ENCODE measurements at regions not wholly inside any gene's neighbourhood (a gene's known extent, or its start where the extent isn't known, plus 50 kb on each side); places are given as distances from the start of the nearest gene placed in this dataset.

- TF ChIP-seq, protein P1, sequence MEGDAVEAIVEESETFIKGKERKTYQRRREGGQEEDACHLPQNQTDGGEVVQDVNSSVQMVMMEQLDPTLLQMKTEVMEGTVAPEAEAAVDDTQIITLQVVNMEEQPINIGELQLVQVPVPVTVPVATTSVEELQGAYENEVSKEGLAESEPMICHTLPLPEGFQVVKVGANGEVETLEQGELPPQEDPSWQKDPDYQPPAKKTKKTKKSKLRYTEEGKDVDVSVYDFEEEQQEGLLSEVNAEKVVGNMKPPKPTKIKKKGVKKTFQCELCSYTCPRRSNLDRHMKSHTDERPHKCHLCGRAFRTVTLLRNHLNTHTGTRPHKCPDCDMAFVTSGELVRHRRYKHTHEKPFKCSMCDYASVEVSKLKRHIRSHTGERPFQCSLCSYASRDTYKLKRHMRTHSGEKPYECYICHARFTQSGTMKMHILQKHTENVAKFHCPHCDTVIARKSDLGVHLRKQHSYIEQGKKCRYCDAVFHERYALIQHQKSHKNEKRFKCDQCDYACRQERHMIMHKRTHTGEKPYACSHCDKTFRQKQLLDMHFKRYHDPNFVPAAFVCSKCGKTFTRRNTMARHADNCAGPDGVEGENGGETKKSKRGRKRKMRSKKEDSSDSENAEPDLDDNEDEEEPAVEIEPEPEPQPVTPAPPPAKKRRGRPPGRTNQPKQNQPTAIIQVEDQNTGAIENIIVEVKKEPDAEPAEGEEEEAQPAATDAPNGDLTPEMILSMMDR (IDR thresholded peaks at IDR 0.05), result no peak
- no peak for TF ChIP-seq POLR2A (IDR thresholded peaks at IDR 0.05)
- intact Hi-C loops (cut with DNase I; ENCODE audit: low total_unique reads), result no loop called here
- no peaks in the 10 kb centered on the region for H3K4me1 ChIP-seq
- no peak overlapping the region for H3K4me3 ChIP-seq
- no peaks in the 10 kb centered on the region for H3K36me3 ChIP-seq
- DNase-seq, result peak in 1 of 2 donors; percentile 42
- H3K27me3 ChIP-seq, result no peaks in the 10 kb centered on the region
- no peaks in the 10 kb centered on the region for H3K9me3 ChIP-seq
- H3K27ac ChIP-seq, result peak overlapping the region in 1 of 2 donors; percentile 29
These were observed 154.3 kb downstream of the ANKRD60 start for GRCh38 chr20:58073945-58074856.

GRCh38 chr20:58072695-58073671 lies 155.5 kb downstream of the ANKRD60 start:
- H3K27ac ChIP-seq, result no peak overlapping the region
- intact Hi-C loops (cut with DNase I; ENCODE audit: low total_unique reads), result no loop called here
- no peaks in the 10 kb centered on the region for H3K36me3 ChIP-seq
- no peaks in the 10 kb centered on the region for H3K27me3 ChIP-seq
- TF ChIP-seq, protein P1 (IDR thresholded peaks at IDR 0.05), result no peak
- no peak for TF ChIP-seq POLR2A (IDR thresholded peaks at IDR 0.05)
- no peaks in the 10 kb centered on the region for H3K9me3 ChIP-seq
- no peak overlapping the region for H3K4me3 ChIP-seq
- no peaks in the 10 kb centered on the region for H3K4me1 ChIP-seq
- DNase-seq, result no peak

GRCh38 chr20:58071991-58072390 lies 156.5 kb downstream of the ANKRD60 start:
- H3K4me1 ChIP-seq, result no peaks in the 10 kb centered on the region
- no peaks in the 10 kb centered on the region for H3K36me3 ChIP-seq
- no peak for DNase-seq
- no peaks in the 10 kb centered on the region for H3K9me3 ChIP-seq
- no peak overlapping the region for H3K27ac ChIP-seq
- TF ChIP-seq POLR2A (IDR thresholded peaks at IDR 0.05), result no peak
- TF ChIP-seq, protein P1 (IDR thresholded peaks at IDR 0.05), result no peak
- intact Hi-C loops (cut with DNase I; ENCODE audit: low total_unique reads), result no loop called here
- no peaks in the 10 kb centered on the region for H3K27me3 ChIP-seq
- no peak overlapping the region for H3K4me3 ChIP-seq

DNA sequence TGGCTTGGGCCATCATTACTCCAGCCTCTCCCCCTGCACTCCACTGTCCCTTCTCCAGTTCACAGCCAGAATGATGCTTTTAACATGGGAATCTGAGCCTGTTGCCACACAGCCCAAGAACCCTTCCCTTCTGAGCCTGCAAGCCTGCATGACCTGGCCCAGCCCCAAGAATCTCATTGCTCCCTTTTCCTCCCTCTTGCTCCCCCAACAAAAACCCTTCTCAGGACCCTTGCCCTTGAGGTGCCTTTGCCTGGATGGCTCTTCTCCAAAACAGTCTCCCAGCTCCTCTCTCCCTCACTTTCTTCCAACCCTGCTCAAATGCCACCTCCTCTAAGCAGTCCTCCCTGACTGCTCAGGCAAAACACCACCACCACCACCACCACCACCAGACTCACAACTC lies 157.2 kb downstream of the ANKRD60 start:
- no peaks in the 10 kb centered on the region for H3K4me1 ChIP-seq
- no peaks in the 10 kb centered on the region for H3K9me3 ChIP-seq
- H3K27me3 ChIP-seq, result no peaks in the 10 kb centered on the region
- intact Hi-C loops (cut with DNase I; ENCODE audit: low total_unique reads), result no loop called here
- H3K27ac ChIP-seq, result no peak overlapping the region
- no peak overlapping the region for H3K4me3 ChIP-seq
- TF ChIP-seq, protein P1 (IDR thresholded peaks at IDR 0.05), result no peak
- H3K36me3 ChIP-seq, result no peaks in the 10 kb centered on the region
- DNase-seq, result no peak

All from uterus (tissue), 3 donors.